Upper lobe of left lung (tissue), 6 donors: ENCODE measurements at regions not wholly inside any gene's neighbourhood (a gene's known extent, or its start where the extent isn't known, plus 50 kb on each side); places are given as distances from the start of the nearest gene placed in this dataset.

Experiments
- ATAC-seq, 2 donors: fragments of 200-7000 bp; cut with Tn5 transposase; one replicate each; pipeline ENCODE4 v1.9.1; 2022; ENCODE audit warnings: mild to moderate bottlenecking in 2 of 2, moderate library complexity in 2 of 2; ENCODE audit not compliant: low FRiP score in 2 of 2
- DNase-seq, 2 donors: peaks; one replicate each; pipeline ENCODE4 v3.0.0-alpha.2; 2019 to 2020
- H3K27ac ChIP-seq, 4 donors: fragments of 200-600 bp; sonication (generic); one replicate each; pipeline ENCODE4 v1.5.1; 2016 to 2019
- H3K27me3 ChIP-seq, 4 donors: fragments of 200-600 bp; sonication (generic); one replicate each; pipeline ENCODE4 v1.5.1; 2017 to 2019
- H3K36me3 ChIP-seq, 4 donors: fragments of 200-600 bp; sonication (generic); one replicate each; pipeline ENCODE4 v1.5.1; 2016 to 2019
- H3K4me1 ChIP-seq, 4 donors: fragments of 200-600 bp; sonication (generic); one replicate each; pipeline ENCODE4 v1.5.1; 2018 to 2019
- H3K4me3 ChIP-seq, 4 donors: fragments of 200-600 bp; sonication (generic); one replicate each; pipeline ENCODE4 v1.5.1; 2017 to 2019; ENCODE audit warnings: mild to moderate bottlenecking in 2 of 4, moderate library complexity in 1 of 4
- H3K9me3 ChIP-seq, 4 donors: fragments of 200-600 bp; sonication (generic); one replicate each; pipeline ENCODE4 v1.5.1; 2018 to 2019
- CTCF ChIP-seq, 6 experiments: fragments of 450-650 bp in 4 of 6; fragments of 200-600 bp in 2 of 6; sonication (generic) in 2 of 6; IDR thresholded peaks; one replicate each; pipeline ENCODE4 v1.5.1; 2016 to 2019; ENCODE audit warnings: antibody characterized with exemption in 6 of 6
- EP300 ChIP-seq, 4 donors: sonication (generic); formaldehyde crosslinking; IDR thresholded peaks; one replicate each; pipeline ENCODE4 v1.5.1; 2017; ENCODE audit warnings: antibody characterized with exemption in 4 of 4, control low read depth in 2 of 4
- POLR2A ChIP-seq, 4 donors: fragments of 450-650 bp; IDR thresholded peaks; one replicate each; pipeline ENCODE4 v1.5.1; 2016 to 2017; ENCODE audit warnings: antibody characterized with exemption in 4 of 4, mild to moderate bottlenecking in 2 of 4
- POLR2AphosphoS5 ChIP-seq, 2 donors: sonication (generic); formaldehyde crosslinking; IDR thresholded peaks; one replicate each; pipeline ENCODE4 v1.5.1; 2017; ENCODE audit warnings: antibody characterized with exemption in 2 of 2
- WGBS, 2 donors: methylation state at CpG; one replicate each; pipeline ENCODE4 v1.1.5; 2017 to 2018; 5-methylcytosine and 5-hydroxymethylcytosine counted together
- donor health status: DM: no; HTN: no; CAD: no; lungs with moderate emphysema.
- donor health status: DM: no; HTN: yes; CAD: no; lungs with severe emphysema.

- Histone ChIP-seq H3K9me3 (no peaks in the 10 kb centered on the region), H3K4me3 (no peak overlapping the region), H3K27ac (no peak overlapping the region), H3K4me1 (peaks cover 0 to 4% (median 0%) of the 10 kb centered on the region in 4 donors), H3K36me3 (no peaks in the 10 kb centered on the region), H3K27me3 (no peaks in the 10 kb centered on the region)
- WGBS, 2 donors = 95 to 97% methylated on average over 2 of the region's 2 CpGs
- ATAC-seq (no peak), DNase-seq (no peak)
- no peak for TF ChIP-seq POLR2A (IDR thresholded peaks at IDR 0.05)
- no peak for TF ChIP-seq CTCF (IDR thresholded peaks at IDR 0.05)
- no peak for TF ChIP-seq POLR2AphosphoS5 (IDR thresholded peaks at IDR 0.05)
Measured at GRCh38 chr12:107458990-107459389, 226.6 kb upstream of the PWP1 start.

DNA sequence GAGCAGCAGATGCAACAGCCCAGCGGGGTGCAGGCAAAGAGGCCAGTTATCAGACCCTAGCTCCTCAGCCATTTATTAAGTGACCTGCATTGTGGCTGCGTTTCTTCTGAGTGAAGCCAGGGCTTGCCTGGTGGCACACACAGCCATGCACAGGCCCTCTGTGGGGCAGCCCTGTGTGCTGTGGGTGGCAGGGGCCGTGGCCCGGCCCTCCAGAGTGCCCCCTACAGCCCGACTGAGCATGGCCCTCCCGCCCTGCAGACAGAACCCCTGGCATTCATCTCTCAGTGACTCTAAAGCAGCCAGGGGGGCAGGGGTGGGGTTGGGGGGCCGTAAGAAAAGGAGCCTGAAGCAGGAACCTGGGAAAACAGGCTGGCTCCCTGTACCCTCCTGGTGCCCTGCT lies 226.0 kb upstream of the PWP1 start:
- Histone ChIP-seq H3K9me3 (no peaks in the 10 kb centered on the region), H3K27me3 (no peaks in the 10 kb centered on the region), H3K4me3 (no peak overlapping the region), H3K36me3 (no peaks in the 10 kb centered on the region), H3K27ac (no peak overlapping the region), H3K4me1 (peaks cover 0 to 4% (median 0%) of the 10 kb centered on the region in 4 donors)
- DNase-seq (peak in 1 of 2 donors; percentile 41), ATAC-seq (no peak)
- TF ChIP-seq EP300 (IDR thresholded peaks at IDR 0.05) (no peak), POLR2AphosphoS5 (IDR thresholded peaks at IDR 0.05) (no peak), POLR2A (IDR thresholded peaks at IDR 0.05) (no peak), CTCF (IDR thresholded peaks at IDR 0.05) (no peak)
- 74 to 77% methylated on average over 3 to 7 of the region's 7 CpGs for WGBS, 2 donors

- H3K9me3 ChIP-seq = no peaks in the 10 kb centered on the region
- H3K4me3 ChIP-seq = no peak overlapping the region
- no peak overlapping the region for H3K27ac ChIP-seq
- WGBS, 2 donors = 50 to 52% methylated on average over 6 of the region's 6 CpGs
- DNase-seq (no peak), ATAC-seq (peak in 1 of 2 donors; percentile 41)
- H3K4me1 ChIP-seq = peaks cover 0 to 4% (median 0%) of the 10 kb centered on the region in 4 donors
- TF ChIP-seq POLR2AphosphoS5 (IDR thresholded peaks at IDR 0.05) = no peak
- no peak for TF ChIP-seq CTCF (IDR thresholded peaks at IDR 0.05)
- TF ChIP-seq POLR2A (IDR thresholded peaks at IDR 0.05) = no peak
- no peak for TF ChIP-seq EP300 (IDR thresholded peaks at IDR 0.05)
- no peaks in the 10 kb centered on the region for H3K27me3 ChIP-seq
- no peaks in the 10 kb centered on the region for H3K36me3 ChIP-seq
Measured at GRCh38 chr12:107461222-107461975, 224.2 kb upstream of the PWP1 start.

- Histone ChIP-seq H3K4me1 (peaks cover 0 to 4% (median 0%) of the 10 kb centered on the region in 4 donors), H3K27me3 (no peaks in the 10 kb centered on the region), H3K4me3 (no peak overlapping the region), H3K36me3 (no peaks in the 10 kb centered on the region), H3K9me3 (no peaks in the 10 kb centered on the region), H3K27ac (no peak overlapping the region)
- ATAC-seq = no peak
- no peak for DNase-seq
- TF ChIP-seq EP300 (IDR thresholded peaks at IDR 0.05) (no peak), POLR2A (IDR thresholded peaks at IDR 0.05) (no peak), POLR2AphosphoS5 (IDR thresholded peaks at IDR 0.05) (no peak), CTCF (IDR thresholded peaks at IDR 0.05) (no peak)
- whole genome bisulfite sequencing, 2 donors = 92 to 96% methylated on average over 4 of the region's 4 CpGs
Measured at GRCh38 chr12:107462428-107463332, 222.9 kb upstream of the PWP1 start.
